ENCODE measurements at regions not wholly inside any gene's neighbourhood (a gene's known extent, or its start where the extent isn't known, plus 50 kb on each side); places are given as distances from the start of the nearest gene placed in this dataset.
A peak's percentile ranks its signal among the peaks of the same experiment; 100 is the strongest.
"Not testable (repeated sequence)": the region's sequence is repeated elsewhere in the genome, so short reads cannot be mapped to it uniquely, and the experiment has no call there.

DNA sequence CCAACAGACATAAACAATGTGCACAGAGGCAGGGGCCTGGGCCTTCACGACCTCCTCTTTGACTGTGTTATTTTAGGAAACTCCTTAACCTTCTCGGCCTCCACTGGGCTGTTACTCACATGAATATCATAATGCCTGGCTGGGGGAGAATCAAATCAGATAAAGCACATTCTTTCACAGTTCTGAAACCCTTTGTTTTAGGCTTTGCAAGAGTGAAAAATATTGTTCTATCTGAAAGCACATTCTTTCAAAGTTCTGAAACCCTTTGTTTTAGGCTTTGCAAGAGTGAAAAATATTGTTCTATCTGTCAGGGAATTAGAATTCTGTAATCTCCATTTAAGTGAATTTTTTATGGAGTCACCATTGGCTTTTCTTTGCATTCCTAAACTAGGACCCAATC lies 50.7 kb upstream of the SYNDIG1 start:
- FAIRE-seq: peak; percentile 87

DNA sequence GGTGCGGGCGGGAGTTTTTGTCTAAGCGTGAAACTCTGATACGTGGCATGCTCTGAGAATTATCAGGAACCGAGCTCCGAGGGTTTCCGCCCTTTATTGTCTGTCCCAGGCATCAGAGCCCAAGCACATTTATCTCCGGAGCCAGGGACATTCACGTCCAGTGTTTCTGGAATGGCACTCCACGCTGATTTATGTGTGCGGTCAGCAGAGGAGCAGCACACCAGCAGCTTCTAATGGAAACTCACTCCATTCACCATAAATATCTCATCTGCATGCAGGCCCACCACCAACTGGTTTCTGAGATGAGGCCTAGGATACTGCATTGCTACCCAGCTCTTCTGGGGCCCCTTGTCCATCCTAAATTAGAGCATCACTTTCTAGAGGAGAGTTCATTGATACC lies 51.9 kb upstream of the SYNDIG1 start:
- no peak for FAIRE-seq

DNA sequence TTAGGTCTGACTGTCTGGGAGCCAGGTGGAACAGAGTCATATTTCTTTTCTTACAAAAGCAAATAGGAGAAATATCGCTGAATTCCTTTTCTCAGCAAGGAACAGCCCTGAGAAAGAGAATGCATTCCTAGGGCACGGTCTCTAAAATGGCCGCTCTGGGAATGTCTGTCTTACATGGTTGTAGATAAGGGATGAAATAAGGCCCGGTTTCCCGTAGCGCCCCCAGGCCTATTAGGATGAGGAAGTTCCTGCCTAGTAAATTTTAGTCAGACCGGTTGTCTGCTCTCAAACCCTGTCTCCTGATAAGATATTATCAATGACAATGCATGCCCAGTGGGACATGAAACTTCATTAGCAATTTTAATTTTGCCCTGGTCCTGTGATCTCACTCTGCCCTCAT lies 54.0 kb upstream of the SYNDIG1 start:
- FAIRE-seq: not testable (repeated sequence)

DNA sequence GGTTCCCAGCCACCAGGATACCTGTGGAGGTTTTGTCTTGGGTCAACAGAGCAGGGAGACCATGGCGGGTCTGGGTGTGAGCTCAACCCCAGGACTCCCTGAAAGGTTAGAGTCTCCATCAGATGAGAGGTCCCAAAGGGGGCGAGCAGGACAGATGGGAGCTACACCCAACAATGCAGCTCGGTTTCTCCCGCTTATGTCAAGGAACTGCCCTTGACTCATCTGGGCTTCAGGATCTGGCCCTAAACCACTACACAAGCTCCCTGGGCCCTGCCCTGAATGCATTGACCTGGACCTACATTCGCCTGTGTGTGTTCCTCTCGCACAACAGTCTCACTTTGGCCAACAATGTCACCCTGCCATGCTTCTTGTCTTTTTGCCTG lies 57.6 kb upstream of the SYNDIG1 start:
- no peak for FAIRE-seq

DNA sequence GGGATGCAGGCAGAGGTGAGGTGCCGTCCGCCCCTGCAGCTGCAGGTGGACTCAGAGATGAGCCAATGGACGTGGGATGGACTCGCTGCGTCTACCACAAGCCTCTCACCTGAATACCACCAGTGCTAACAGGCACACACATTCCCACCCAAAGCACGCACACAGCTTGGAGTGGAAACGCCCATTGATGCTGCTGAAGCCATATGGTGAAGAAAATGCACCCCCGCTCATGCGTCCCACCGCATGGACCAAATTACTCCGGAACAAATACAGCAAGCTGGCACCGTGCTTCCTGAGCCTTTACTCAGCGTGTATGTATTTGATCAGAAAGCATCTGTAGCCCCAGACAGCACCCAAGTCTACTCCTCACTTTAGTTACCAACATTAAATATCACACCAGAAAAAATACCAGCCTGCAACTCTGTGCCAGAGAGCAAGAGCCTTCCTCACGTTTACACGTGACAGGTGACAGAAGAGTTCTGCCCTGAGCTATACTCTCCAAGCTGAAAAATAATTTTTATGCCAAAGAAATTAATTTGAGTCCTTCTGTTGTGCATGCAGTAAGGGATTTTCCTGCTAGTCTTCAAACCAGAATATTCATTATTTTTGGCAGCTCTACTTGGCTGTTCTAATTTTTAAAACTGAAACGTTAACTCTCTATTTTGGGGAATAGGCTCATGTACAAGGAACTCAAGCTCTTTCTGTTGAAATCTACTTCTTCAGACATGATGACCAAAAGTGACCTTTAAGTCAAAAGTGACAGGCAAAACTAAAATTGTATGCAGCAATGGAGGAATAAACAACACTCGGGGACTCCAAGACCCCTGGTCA lies 58.2 kb upstream of the SYNDIG1 start:
- no peak for FAIRE-seq

DNA sequence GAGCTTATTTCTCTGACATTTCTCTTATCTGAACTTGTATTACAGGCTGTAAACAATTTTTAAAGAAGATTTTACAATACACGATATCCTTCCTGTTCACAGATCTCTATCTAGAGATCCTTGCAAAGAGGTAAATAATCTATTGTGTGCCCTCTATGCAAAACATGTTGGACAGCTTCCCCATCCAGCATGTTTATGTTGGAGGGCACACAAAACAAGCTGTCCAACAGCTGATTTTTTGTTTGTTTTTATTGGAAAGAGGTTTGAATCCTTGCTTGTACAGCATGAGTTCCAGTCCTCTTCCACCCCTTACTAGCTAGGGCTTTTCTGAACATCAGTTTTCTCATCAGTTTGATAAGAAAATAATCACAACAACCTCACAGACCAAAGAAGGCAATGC lies 62.3 kb upstream of the SYNDIG1 start:
- no peak for FAIRE-seq

DNA sequence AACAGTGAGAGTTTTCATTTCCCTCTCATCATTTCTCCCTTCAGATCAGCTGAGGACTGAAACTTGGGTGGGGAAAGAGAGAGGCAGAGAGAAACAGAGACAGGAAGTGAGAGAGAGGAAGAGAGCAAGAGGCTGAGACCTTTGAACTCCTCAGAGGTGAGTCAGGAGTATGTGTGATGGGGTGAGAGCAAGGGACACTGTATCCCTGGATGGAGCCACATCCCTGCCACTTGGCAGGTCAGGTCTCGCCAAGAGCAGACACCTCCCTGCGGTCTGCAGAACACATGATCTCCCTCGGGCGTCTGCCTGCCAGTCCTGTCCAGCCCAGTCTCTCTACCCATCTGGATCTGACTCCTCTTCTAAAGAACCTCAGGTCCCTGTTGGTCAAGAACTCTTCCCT lies 62.7 kb upstream of the SYNDIG1 start:
- no peak for FAIRE-seq

DNA sequence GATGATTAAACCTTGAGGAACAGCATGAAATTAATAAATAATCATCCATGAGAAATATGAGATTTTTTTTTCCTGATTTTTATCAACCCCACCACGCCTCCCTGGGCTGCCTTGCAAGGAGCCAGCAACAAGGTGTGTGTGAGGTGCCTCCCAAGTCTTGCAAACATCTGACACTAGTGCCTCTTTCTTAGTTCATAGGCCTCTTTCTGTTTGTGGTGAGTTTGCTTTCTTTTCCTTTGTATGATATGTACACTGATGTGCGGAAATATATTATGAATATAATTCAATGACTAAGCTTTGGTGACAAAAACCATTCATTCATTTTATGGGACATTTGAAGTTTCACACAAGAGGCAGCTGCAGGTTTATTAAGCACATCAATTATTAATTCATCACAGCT lies 63.2 kb upstream of the SYNDIG1 start:
- no peak for FAIRE-seq

DNA sequence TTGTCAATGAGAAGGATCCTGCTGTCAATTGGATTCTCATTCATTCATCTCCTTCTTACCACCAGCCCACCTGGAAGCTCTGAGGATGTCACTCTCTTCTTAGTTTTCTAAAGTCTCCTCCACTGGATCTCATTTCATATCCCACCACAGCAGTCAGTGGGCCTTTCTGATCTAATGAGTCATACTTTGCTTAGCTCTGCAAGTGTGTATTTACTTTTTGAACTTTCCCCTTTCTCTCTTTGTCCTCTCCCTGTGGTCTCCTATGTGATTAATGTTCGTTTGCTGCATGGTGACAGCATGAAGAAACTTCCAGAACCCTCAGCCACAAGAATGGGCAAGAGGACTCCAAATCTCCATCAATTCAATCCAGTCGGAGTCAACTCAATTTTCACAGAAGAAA lies 63.6 kb upstream of the SYNDIG1 start:
- FAIRE-seq: no peak

DNA sequence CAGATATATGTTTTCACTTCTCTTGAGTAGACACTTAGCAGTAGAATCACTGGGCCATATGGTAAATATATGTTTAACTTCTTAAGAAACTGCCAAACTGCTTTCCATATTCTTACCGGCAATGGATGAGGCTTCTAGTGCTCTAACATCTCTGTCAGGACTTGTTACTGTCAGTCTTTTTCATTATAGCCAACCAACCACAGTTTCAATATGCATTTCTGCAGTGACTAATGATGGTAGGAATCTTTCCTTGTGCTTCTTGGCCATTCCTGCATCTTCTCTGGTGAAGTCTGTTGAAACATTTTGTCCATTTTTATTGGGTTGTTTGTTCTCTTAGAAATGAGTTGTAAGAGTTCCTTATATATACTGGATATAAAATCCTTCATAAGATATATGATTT lies 66.0 kb upstream of the SYNDIG1 start:
- no peak for FAIRE-seq

DNA sequence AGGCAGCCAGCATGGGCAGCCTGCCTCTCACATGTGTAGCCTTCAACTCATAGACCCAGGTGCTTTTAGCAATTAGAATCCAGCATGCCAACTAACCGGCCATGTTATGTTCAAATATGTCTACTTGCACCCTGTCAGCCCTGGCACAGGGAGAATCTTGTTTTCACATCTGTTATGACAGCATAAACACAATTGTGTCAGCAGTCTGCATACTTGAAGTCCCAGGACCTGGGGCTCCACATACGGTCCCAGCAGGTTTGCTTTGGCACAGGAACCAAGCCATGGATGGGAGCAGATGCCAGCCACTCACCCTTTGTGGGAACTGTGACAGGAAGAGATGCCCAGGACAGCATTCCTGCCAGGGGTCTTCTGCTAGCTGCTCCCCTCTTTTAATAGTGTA lies 67.2 kb upstream of the SYNDIG1 start:
- FAIRE-seq: no peak

DNA sequence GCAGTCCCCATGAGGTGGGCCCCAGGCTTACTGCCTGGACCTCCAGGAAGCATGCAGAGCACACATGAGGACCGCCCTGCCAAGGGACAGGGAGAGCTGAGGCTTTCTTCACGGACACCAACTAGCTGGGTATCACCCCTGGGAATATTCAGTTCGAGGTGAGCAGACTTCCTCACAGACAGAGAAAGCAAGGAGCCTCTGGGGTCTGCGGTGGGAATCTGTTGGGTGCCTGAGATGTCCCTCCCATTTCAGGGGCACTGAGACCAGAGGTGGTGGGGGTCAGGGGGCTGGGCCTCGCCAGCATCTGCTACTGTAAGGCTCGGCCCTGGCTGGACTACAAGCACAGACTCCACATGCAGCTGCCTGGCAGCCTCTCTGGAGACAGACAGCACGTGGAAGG lies 74.3 kb upstream of the SYNDIG1 start:
- no peak for FAIRE-seq

DNA sequence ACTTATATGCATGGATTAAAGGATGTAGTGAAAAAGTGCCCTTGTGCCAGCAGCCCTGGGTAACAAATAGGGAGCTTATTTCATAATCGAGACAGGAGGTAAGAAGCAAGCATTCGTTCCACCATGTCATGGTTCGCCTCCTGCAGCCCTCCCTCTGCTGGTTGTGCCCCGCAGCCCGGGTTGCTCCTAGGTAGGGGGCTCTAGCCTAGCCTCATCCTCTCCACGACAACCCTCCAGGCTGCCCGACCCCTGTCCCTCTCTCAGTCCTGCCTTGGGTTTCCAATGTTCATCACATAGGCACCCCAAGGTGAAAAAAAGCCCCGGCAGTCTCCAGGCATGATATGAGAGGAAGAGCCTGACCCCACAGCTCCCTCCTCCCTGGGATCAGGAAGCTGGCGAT lies 75.5 kb upstream of the SYNDIG1 start:
- FAIRE-seq: no peak

DNA sequence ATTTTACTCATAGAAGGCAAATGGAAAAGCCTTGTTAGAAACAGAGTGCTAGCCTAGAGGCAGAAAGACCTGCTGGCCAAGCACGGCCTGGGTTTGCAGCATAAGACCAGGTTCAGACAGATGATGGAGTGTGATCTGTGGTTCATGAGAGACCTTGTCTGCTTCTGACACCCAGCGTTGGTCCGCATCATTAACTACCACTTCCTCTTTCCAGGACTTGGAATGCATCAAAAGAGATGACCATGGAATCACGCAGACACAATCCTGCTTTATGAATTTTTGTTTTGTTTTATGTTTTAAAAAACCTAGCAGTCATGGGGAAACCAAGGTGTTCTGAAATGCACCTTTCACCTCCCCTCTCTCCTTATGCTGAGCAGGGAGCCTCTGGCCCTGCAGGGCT lies 76.8 kb upstream of the SYNDIG1 start:
- no peak for FAIRE-seq

DNA sequence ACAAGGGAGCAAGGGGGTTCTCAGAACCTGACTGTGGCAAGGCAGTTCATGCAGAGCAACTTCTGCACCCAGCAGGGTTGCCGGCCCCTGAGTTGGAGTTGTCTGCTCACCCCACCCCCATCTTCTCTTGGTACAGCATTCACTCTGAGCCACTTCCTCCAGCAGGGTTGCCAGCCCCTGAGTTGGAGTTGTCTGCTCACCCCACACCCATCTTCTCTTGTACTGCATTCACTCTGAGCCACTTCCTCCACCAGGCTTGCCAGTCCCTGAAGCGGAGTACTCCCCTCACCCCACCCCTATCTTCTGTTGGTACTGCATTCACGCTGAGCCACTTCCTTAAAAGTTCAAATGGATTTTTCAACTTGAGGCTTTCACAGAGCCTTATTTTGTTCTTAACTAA lies 79.7 kb upstream of the SYNDIG1 start:
- FAIRE-seq: no peak

DNA sequence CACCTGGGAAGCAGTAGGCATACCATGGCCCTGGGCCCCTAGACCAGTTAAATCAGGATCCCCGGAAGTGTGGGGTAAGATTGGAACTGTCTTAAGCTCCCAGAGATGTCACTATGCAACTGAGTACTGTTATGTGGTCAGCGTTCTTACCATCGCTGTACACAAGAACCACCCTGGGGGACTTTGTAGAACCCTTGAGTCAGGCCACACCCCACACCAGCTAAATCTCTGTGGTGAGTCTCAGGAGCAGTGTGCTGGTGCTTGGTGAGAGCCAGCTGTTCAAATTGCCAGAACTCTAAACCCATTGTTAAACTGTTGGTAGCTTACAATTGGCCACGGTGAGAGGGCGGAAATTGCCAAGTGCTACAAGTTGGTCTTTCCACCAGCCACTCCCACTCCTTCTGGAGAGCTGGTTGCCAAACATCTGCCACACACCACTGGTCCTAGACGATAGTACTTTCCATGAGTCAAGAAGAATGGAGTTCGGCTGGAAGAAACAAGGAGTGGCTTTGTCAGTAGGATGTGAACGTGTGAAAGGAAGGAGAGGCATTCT lies 80.5 kb upstream of the SYNDIG1 start:
- FAIRE-seq: no peak

DNA sequence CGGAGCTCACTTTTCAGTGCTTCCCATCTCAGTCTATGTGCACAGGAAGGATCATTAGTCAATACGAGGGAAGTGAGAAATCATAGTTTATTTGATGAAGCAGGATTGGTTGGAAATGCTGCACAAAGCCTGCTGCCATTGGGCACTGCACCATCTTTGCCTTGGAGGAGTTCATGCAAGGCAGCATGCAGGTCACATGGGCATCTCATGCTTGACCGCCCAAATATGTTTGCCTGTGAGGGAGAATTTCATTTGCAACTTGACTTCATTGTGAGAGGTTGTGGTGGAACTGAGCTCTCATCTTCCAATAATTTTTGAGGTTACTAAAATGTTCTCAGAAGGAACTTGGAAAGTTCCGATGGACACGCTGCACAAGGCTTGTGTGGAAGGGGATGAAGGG lies 83.9 kb upstream of the SYNDIG1 start:
- FAIRE-seq: no peak

DNA sequence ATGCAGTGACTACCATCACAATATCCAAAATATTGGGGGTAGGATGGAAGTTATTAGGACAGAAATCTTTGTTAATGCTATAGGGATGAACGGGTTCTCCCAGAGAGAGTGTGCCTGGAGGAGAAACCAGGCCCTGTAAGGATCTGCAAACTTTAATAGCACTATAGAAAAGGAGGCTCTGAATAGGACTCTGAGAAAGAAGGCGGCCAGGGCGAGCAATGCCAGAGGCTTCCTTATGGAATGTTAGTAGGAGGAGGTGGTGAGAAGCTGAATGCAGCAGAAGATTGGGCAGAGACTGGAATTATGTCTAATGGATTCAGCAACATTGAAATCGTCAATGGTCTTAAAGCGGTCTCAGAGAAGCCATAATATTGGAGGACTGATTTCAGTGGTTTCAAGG lies 84.6 kb upstream of the SYNDIG1 start:
- FAIRE-seq: no peak

DNA sequence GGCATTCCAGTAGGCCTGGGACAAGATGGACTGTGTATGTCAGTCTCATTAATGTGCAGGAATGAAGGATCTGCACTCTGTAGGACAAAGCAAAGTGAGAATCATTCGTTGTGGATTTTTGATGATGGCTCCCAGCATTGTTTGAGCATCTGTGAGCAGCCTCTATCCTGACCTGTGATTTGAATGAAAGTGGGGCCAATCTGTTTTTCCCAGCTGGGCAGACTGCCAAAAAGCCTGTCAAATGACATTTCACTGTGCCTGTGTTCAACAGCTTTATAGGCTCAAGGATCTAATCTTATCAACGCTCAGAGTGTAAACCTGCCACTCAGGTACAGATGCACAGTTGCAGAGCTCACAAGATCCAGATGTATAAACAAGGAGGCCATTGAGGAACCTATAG lies 86.7 kb upstream of the SYNDIG1 start:
- no peak for FAIRE-seq

DNA sequence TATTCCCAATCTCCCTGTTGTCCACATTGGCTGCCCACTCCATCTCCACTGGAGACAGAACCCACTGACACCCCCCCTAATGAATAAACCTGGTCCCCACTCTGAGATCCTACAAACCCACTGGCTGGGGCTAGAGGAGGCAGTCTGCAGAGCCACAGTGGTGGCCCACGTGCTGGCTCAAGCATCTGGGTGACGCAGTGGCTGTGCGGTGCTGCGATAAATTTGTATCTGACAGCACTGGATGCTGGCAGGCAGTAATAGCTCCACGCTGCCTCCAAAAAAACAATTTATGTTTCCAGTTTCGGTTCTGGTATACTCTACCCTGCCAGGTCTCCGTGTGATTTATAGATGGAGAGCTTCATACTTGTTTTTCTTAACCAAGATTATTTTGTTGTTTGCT lies 87.1 kb upstream of the SYNDIG1 start:
- FAIRE-seq: no peak

DNA sequence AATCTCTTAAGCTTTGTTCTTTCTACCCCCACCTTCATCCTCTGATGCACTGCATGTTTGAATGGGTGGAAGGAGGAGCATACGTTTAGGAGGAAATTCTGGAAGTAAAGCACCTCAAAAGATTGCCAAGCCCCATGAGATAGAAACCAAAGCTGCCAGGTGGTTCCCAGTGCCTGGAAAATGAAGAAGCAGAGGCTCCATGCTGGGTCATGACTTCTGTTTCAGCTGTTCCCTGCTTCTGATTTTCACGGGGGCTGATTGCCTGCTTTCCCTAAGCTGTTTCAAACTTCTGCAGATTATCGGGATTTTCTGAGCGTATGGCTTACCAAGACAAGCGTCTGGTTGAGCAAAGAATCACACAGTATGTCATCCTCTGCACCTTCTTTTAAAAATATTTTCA lies 87.5 kb upstream of the SYNDIG1 start:
- no peak for FAIRE-seq

DNA sequence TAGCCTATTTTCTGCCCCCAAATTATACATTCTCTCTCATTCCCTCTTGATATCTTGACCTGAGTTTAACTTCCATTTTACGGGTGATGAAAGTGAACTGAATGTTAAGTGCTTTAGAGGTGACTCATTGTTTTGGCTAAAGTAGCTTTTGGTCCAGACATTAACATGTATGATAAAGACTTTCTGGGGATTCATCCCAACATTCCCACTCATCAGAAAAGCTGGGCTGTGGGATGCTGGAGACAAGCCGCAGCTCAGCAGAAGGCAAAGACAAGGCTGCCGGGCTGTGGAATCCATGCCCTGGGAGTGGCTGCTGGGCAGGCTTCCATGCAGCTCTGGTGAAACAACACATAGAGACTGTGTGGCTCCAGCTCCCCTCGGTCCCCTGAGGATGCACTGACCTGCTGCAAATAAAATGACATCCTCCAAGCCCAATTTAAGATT lies 89.9 kb upstream of the SYNDIG1 start:
- no peak for FAIRE-seq

DNA sequence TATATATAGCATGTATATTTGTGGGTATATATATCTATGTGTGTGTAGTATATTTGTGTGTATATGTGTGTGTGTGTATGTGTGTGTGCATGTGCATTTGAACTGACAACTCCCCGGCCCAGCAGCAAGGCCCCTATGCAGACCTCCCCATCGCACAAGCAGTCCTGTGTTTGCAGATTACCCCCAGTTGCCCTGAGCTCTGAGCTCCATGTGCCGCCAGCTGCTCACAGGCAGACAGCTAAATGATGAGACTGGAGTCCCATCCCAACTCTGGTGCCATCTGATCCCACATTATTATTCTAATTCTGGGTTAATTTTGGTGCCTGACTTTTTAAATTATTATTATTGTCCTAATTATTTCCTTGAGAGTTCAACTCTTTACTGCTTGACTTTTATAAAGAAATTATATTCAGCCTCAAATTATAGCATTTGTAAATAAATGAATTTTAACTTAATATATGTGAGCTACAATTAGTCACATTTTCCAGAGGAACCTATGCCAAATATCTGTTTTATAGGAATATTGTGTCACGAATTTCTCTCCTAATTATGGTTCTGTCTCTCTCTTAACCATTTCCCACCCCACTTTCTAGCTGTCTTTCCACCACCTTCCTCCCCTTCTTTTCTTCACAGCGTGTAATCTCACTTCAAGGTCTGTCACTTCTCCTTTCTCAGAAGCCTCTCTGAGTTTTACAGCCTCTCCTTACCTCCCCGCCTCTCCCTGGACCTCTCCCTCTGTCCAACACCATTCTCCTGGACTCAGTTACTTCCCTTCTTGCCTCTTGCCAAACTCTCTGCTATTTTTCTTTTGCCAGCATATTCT lies 90.6 kb upstream of the SYNDIG1 start:
- no peak for FAIRE-seq

Data from endometrium (tissue), 2 donors.